Activated T-helper 1 cell treated with anti-CD3 and anti-CD28 coated beads, Interleukin-12 subunit alpha, Interleukin-12 subunit beta, Interleukin-2, Interleukin-4 antibody, amounts not matched to agents 30 ng/mL and 10 ng/mL and 1 ng/mL, durations not matched to agents 14 hours and 24 hours and 36 hours (primary cell): ENCODE measurements at regions not wholly inside any gene's neighbourhood (a gene's known extent, or its start where the extent isn't known, plus 50 kb on each side); places are given as distances from the start of the nearest gene placed in this dataset.
A peak's percentile ranks its signal among the peaks of the same experiment; 100 is the strongest.

Experiments
- DNase-seq: peaks from one replicate; pipeline ENCODE4 v3.0.0; 2021; ENCODE audit warnings: low spot score
- H3K27ac Mint-ChIP-seq: one replicate; pipeline ENCODE4 v1.8.0; 2021; ENCODE audit warnings: mild to moderate bottlenecking, mixed read lengths
- H3K27me3 Mint-ChIP-seq: one replicate; pipeline ENCODE4 v1.8.0; 2022; ENCODE audit warnings: mild to moderate bottlenecking, moderate library complexity, mixed read lengths; ENCODE audit not compliant: insufficient read depth
- H3K36me3 Mint-ChIP-seq: one replicate; pipeline ENCODE4 v1.8.0; 2021; ENCODE audit warnings: low read depth, mixed read lengths
- H3K4me1 Mint-ChIP-seq: one replicate; pipeline ENCODE4 v1.8.0; 2021; ENCODE audit warnings: low read depth, mixed read lengths
- H3K4me3 Mint-ChIP-seq: one replicate; pipeline ENCODE4 v1.8.0; 2021; ENCODE audit warnings: mild to moderate bottlenecking, moderate library complexity, mixed read lengths
- H3K9me3 Mint-ChIP-seq: one replicate; pipeline ENCODE4 v1.8.0; 2021; ENCODE audit warnings: mixed read lengths
- intact Hi-C: fragments of 100-400 bp; cut with micrococcal nuclease; formaldehyde crosslinking; loops from one replicate; pipeline ENCODE4 v1.15.1; 2024

- Mint-ChIP-seq H3K27me3 (peaks cover 2% of the 10 kb centered on the region), H3K27ac (no peak overlapping the region), H3K36me3 (no peaks in the 10 kb centered on the region), H3K4me1 (no peaks in the 10 kb centered on the region), H3K4me3 (no peak overlapping the region), H3K9me3 (no peaks in the 10 kb centered on the region)
- intact Hi-C loops: no loop called here
- no peak for DNase-seq
Observed at GRCh38 chr1:239436286-239436685, 49.9 kb downstream of the CHRM3 start.

- Mint-ChIP-seq H3K4me3 (no peak overlapping the region), H3K27me3 (no peaks in the 10 kb centered on the region), H3K9me3 (no peaks in the 10 kb centered on the region), H3K36me3 (no peaks in the 10 kb centered on the region), H3K4me1 (no peaks in the 10 kb centered on the region), H3K27ac (no peak overlapping the region)
- DNase-seq: no peak
- intact Hi-C loops: no loop called here
Observed at GRCh38 chr1:239437822-239438221, 51.5 kb downstream of the CHRM3 start.

DNA sequence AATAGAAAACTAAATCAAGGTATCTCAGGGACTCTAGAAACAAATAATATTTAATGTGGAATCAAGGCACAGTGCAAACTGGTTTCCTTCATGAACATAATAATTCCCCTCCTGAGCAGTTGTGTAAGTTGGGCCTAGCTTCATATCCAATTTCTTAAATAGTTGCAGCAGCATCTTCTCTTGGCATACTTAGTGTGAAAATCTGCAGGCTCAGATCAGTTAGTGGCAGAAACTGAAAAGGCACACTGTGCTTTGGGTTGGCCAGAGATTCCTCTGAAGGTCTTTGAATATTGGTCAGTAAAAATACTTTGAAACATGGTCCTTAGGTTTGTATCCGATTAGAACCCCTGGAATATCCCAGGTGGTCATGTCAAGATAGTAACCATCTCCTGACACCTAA is 52.5 kb downstream of the CHRM3 start:
- H3K4me1 Mint-ChIP-seq: no peaks in the 10 kb centered on the region
- intact Hi-C loops: no loop called here
- no peaks in the 10 kb centered on the region for H3K36me3 Mint-ChIP-seq
- no peaks in the 10 kb centered on the region for H3K9me3 Mint-ChIP-seq
- no peak overlapping the region for H3K4me3 Mint-ChIP-seq
- no peaks in the 10 kb centered on the region for H3K27me3 Mint-ChIP-seq
- no peak overlapping the region for H3K27ac Mint-ChIP-seq
- DNase-seq: no peak

GRCh38 chr1:239443361-239443760 is 57.0 kb downstream of the CHRM3 start:
- no peaks in the 10 kb centered on the region for H3K9me3 Mint-ChIP-seq

DNA sequence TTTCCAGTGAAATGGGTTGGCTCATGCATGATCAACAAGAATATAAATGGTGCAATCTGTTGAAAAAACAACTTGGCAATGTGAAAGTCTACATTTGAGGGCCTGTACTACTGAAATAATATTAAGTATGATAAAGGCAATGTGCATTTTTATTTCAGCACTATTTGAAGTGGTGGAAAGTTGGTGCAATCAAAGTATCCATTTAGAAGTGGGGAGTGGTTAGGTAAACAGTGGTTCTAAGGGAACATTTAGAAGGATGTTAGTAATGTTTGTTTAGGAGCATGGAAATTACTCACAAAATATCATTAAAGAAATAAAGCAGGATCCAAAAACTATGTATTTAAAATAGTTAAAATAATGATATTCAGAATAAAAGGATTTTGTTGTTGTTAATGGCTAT is 60.2 kb downstream of the CHRM3 start:
- H3K36me3 Mint-ChIP-seq: no peaks in the 10 kb centered on the region
- intact Hi-C loops: no loop called here
- no peak overlapping the region for H3K27ac Mint-ChIP-seq
- no peak overlapping the region for H3K4me3 Mint-ChIP-seq
- no peaks in the 10 kb centered on the region for H3K4me1 Mint-ChIP-seq
- DNase-seq: no peak
- no peaks in the 10 kb centered on the region for H3K9me3 Mint-ChIP-seq
- no peaks in the 10 kb centered on the region for H3K27me3 Mint-ChIP-seq

More at GRCh38 chr1:239443361-239443760, 57.0 kb downstream of the CHRM3 start:
- Mint-ChIP-seq H3K36me3 (no peaks in the 10 kb centered on the region), H3K4me1 (no peaks in the 10 kb centered on the region), H3K27me3 (no peaks in the 10 kb centered on the region), H3K4me3 (no peak overlapping the region), H3K27ac (no peak overlapping the region)
- intact Hi-C loops: no loop called here
- no peak for DNase-seq

DNA sequence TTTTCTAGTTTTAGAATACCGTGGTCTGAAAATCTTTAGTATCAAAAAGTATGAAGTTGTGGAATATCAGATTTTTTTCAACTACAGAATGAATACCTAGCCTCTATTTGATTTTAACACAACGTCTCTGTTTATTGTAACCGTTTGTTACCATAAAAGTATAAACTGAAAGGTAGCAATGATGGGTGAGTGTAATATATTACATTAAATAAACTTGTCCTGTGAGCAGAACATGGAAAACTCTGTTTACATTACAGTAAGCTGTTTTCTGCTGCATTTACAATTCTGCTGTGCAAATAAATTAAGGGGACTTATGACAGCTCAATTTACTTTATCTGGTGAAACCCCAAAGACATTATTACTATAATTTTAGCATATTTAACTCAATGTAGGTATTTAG is 62.5 kb downstream of the CHRM3 start:
- no peak for DNase-seq
- Mint-ChIP-seq H3K4me3 (no peak overlapping the region), H3K4me1 (no peaks in the 10 kb centered on the region), H3K9me3 (no peaks in the 10 kb centered on the region), H3K36me3 (no peaks in the 10 kb centered on the region), H3K27me3 (no peaks in the 10 kb centered on the region), H3K27ac (no peak overlapping the region)
- intact Hi-C loops: no loop called here

GRCh38 chr1:239455743-239456142 is 69.4 kb downstream of the CHRM3 start:
- H3K9me3 Mint-ChIP-seq: peaks cover 4% of the 10 kb centered on the region
- H3K4me1 Mint-ChIP-seq: peaks cover 7% of the 10 kb centered on the region
- no peak overlapping the region for H3K27ac Mint-ChIP-seq
- H3K4me3 Mint-ChIP-seq: no peak overlapping the region
- DNase-seq: no peak
- H3K27me3 Mint-ChIP-seq: no peaks in the 10 kb centered on the region
- intact Hi-C loops: no loop called here
- H3K36me3 Mint-ChIP-seq: no peaks in the 10 kb centered on the region

GRCh38 chr1:239456788-239457187 is 70.4 kb downstream of the CHRM3 start:
- Mint-ChIP-seq H3K36me3 (no peaks in the 10 kb centered on the region), H3K4me3 (no peak overlapping the region), H3K27ac (no peak overlapping the region), H3K27me3 (no peaks in the 10 kb centered on the region), H3K9me3 (peaks cover 4% of the 10 kb centered on the region), H3K4me1 (peaks cover 7% of the 10 kb centered on the region)
- intact Hi-C loops: no loop called here
- DNase-seq: no peak

- no peaks in the 10 kb centered on the region for H3K27me3 Mint-ChIP-seq
- no peak for DNase-seq
- H3K4me3 Mint-ChIP-seq: no peak overlapping the region
- H3K36me3 Mint-ChIP-seq: no peaks in the 10 kb centered on the region
- peak overlapping the region; percentile 37 for H3K27ac Mint-ChIP-seq
- peaks cover 4% of the 10 kb centered on the region for H3K9me3 Mint-ChIP-seq
- intact Hi-C loops: no loop called here
- peaks cover 7% of the 10 kb centered on the region for H3K4me1 Mint-ChIP-seq
Observed at GRCh38 chr1:239457491-239458143, 71.2 kb downstream of the CHRM3 start.

GRCh38 chr1:239458144-239458500 is 71.8 kb downstream of the CHRM3 start:
- Mint-ChIP-seq H3K4me3 (no peak overlapping the region), H3K27me3 (no peaks in the 10 kb centered on the region), H3K9me3 (peaks cover 4% of the 10 kb centered on the region), H3K4me1 (peaks cover 7% of the 10 kb centered on the region), H3K27ac (peak overlapping the region; percentile 37), H3K36me3 (no peaks in the 10 kb centered on the region)
- no peak for DNase-seq
- intact Hi-C loops: no loop called here

DNA sequence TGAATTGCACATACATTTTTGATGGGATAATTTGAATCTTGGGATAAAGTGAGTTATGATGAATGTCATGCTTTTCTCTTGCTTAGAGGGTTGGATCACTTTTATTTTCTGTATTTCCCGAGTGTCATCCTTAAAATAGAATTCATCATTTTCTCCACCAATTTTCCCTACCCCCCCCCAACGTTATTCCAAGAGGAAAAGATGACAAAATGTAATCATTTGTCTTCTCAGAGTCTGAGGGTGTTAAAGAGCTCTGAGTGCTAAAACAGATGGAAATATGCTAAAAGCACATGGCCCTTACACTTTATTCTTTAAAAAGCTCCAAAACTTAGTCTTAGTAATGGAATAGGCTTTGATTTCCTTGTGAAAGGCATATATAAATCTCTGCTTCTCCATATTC is 81.4 kb downstream of the CHRM3 start:
- Mint-ChIP-seq H3K27me3 (no peaks in the 10 kb centered on the region), H3K27ac (no peak overlapping the region), H3K36me3 (no peaks in the 10 kb centered on the region), H3K4me3 (no peak overlapping the region), H3K9me3 (no peaks in the 10 kb centered on the region), H3K4me1 (no peaks in the 10 kb centered on the region)
- intact Hi-C loops: no loop called here
- DNase-seq: no peak

DNA sequence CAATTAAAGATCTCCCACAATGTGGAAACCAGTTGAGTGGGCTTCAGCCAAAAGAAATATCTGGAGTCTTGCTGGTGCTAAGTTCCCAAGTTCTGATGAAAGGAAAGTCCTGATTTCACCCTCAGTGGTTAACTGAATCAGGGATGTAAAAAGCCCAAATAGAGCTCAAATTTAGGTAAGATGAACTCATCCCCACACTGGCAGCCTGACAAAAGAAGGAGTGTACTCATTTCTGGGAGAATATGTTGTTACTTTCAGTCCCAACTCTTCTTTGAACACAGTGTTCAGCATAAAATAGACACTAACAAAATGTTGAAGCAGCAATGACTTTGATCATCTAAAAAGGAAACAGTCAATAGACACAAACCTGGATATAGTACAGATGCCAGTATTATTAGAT is 91.7 kb downstream of the CHRM3 start:
- peaks cover 8% of the 10 kb centered on the region for H3K9me3 Mint-ChIP-seq
- intact Hi-C loops: no loop called here
- no peaks in the 10 kb centered on the region for H3K4me1 Mint-ChIP-seq
- no peak for DNase-seq
- H3K4me3 Mint-ChIP-seq: no peak overlapping the region
- no peak overlapping the region for H3K27ac Mint-ChIP-seq
- H3K36me3 Mint-ChIP-seq: no peaks in the 10 kb centered on the region
- no peaks in the 10 kb centered on the region for H3K27me3 Mint-ChIP-seq

DNA sequence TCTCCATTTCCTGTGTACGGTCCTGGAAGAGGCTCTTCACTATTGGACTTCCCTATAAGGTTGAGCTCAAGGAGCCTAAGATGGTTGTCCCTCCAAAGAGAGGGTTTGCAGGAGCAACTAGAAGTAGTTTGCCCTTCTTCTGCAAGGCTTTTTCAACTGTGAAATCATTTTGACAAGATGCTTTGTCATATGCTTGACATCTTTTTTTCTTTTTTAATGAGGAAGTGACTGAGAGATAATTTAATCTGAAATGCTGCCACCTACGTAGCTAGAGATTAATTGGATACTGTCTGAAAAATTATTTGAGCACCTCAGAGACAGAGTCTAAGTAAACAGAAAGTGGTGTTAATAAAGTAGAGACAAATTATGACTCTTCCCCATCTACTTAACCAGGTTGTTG is 97.0 kb downstream of the CHRM3 start:
- intact Hi-C loops: no loop called here
- peaks cover 8% of the 10 kb centered on the region for H3K9me3 Mint-ChIP-seq
- H3K4me3 Mint-ChIP-seq: no peak overlapping the region
- DNase-seq: no peak
- no peaks in the 10 kb centered on the region for H3K36me3 Mint-ChIP-seq
- H3K27me3 Mint-ChIP-seq: no peaks in the 10 kb centered on the region
- no peaks in the 10 kb centered on the region for H3K4me1 Mint-ChIP-seq
- no peak overlapping the region for H3K27ac Mint-ChIP-seq

- Mint-ChIP-seq H3K36me3 (no peaks in the 10 kb centered on the region), H3K27ac (no peak overlapping the region), H3K27me3 (peaks cover 2% of the 10 kb centered on the region), H3K4me1 (no peaks in the 10 kb centered on the region), H3K4me3 (no peak overlapping the region), H3K9me3 (no peaks in the 10 kb centered on the region)
- DNase-seq: no peak
- intact Hi-C loops: no loop called here
Observed at GRCh38 chr1:239493811-239494414, 107.5 kb downstream of the CHRM3 start.
